T-cell (primary cell): ENCODE measurements at regions not wholly inside any gene's neighbourhood (a gene's known extent, or its start where the extent isn't known, plus 50 kb on each side); places are given as distances from the start of the nearest gene placed in this dataset.

Source experiments
- ATAC-seq, 4 experiments: fragments of 200-7000 bp in 3 of 4; fragments of 150-1000 bp in 1 of 4; cut with Tn5 transposase; replicated peaks in 1 of 4; 1 replicate in 3 of 4; 2 replicates in 1 of 4; pipeline ENCODE4 v1.10.0; 2021; ENCODE audit warnings: moderate library complexity in 3 of 4, mild to moderate bottlenecking in 2 of 4, moderate number of reproducible peaks in 1 of 4
- CTCF ChIA-PET, 2 donors: fragments of 300-600 bp; sonication (Branson Sonifier 250); formaldehyde crosslinking; loops; one replicate each; lab custom pipeline; 2022; ENCODE audit warnings: antibody characterized with exemption in 2 of 2; lab: Charles Lee
- POLR2A ChIA-PET, 2 donors: fragments of 300-600 bp; sonication (Branson Sonifier 250); formaldehyde crosslinking; loops; one replicate each; lab custom pipeline; 2022; ENCODE audit warnings: antibody characterized with exemption in 2 of 2; lab: Charles Lee
- DNase-seq, 35 experiments: peaks; one replicate each; pipeline versions ENCODE4 v3.0.0 to v3.0.0-alpha.2; 2013 to 2023
- H3K27ac ChIP-seq: one replicate; pipeline ENCODE4 v1.5.1; 2013; ENCODE audit warnings: low read length
- H3K27me3 ChIP-seq, 2 experiments: replicated peaks in 1 of 2; 1 replicate in 1 of 2; 2 replicates in 1 of 2; pipeline versions ENCODE4 v1.6.1 to v1.7.0; 2013; ENCODE audit warnings: low read length in 1 of 2, mixed read lengths in 1 of 2; ENCODE audit not compliant: control insufficient read depth in 2 of 2, insufficient read depth in 2 of 2; ENCODE audit errors: extremely low read depth in 1 of 2
- H3K36me3 ChIP-seq, 2 donors: 1 replicate in 1 of 2; 2 replicates in 1 of 2; pipeline versions ENCODE4 v1.6.1 to v1.7.0; 2013; ENCODE audit warnings: low read length in 1 of 2; ENCODE audit not compliant: control insufficient read depth in 2 of 2, insufficient read depth in 1 of 2; ENCODE audit errors: extremely low read depth in 1 of 2
- H3K4me1 ChIP-seq, 2 experiments: 1 replicate in 1 of 2; 2 replicates in 1 of 2; pipeline versions ENCODE4 v1.6.1 to v1.7.0; 2013; ENCODE audit warnings: low read length in 2 of 2, mixed read lengths in 1 of 2; ENCODE audit not compliant: insufficient read depth in 2 of 2, control insufficient read depth in 1 of 2; ENCODE audit errors: extremely low read depth in 1 of 2
- H3K4me3 ChIP-seq, 2 donors: 1 replicate in 1 of 2; 2 replicates in 1 of 2; pipeline versions ENCODE4 v1.5.1 to v1.7.0; 2013; ENCODE audit warnings: mild to moderate bottlenecking in 2 of 2, low read length in 1 of 2, moderate library complexity in 1 of 2; ENCODE audit not compliant: control insufficient read depth in 1 of 2; ENCODE audit errors: extremely low read depth in 1 of 2
- H3K9me3 ChIP-seq: 2 replicates; pipeline ENCODE4 v1.7.0; 2013
- H3K27ac Mint-ChIP-seq, 2 donors: one replicate each; pipeline ENCODE4 v1.8.0; 2020 to 2021; ENCODE audit warnings: mild to moderate bottlenecking in 2 of 2, mixed read lengths in 2 of 2
- H3K27me3 Mint-ChIP-seq, 2 donors: one replicate each; pipeline ENCODE4 v1.8.0; 2021 to 2022; ENCODE audit warnings: mixed read lengths in 2 of 2
- H3K36me3 Mint-ChIP-seq: one replicate; pipeline ENCODE4 v1.8.0; 2021; ENCODE audit warnings: mixed read lengths
- H3K4me1 Mint-ChIP-seq, 3 donors: one replicate each; pipeline ENCODE4 v1.8.0; 2020 to 2022; ENCODE audit warnings: mixed read lengths in 3 of 3, mild to moderate bottlenecking in 1 of 3
- H3K4me3 Mint-ChIP-seq, 3 donors: one replicate each; pipeline ENCODE4 v1.8.0; 2020 to 2022; ENCODE audit warnings: mild to moderate bottlenecking in 3 of 3, mixed read lengths in 3 of 3, moderate library complexity in 3 of 3
- H3K9me3 Mint-ChIP-seq, 3 donors: one replicate each; pipeline ENCODE4 v1.8.0; 2020 to 2022; ENCODE audit warnings: mixed read lengths in 3 of 3
- WGBS: methylation state at CpG from one replicate; pipeline ENCODE4 v1.1.5; 2013; ENCODE audit warnings: missing lambda C conversion rate; ENCODE audit not compliant: insufficient coverage; 5-methylcytosine and 5-hydroxymethylcytosine counted together

- ATAC-seq (no peak), DNase-seq (no peak)
- Mint-ChIP-seq H3K27me3 (peaks cover 0 to 6% of the 10 kb centered on the region in 2 donors), H3K9me3 (peaks cover 0 to 3% (median 0%) of the 10 kb centered on the region in 3 donors), H3K27ac (no peak overlapping the region), H3K4me1 (no peaks in the 10 kb centered on the region), H3K4me3 (no peak overlapping the region), H3K36me3 (no peaks in the 10 kb centered on the region)
- H3K4me1 ChIP-seq: no peaks in the 10 kb centered on the region
- CTCF ChIA-PET: no interaction called here
- H3K27ac ChIP-seq: no peak overlapping the region
- no peaks in the 10 kb centered on the region for H3K9me3 ChIP-seq
- H3K4me3 ChIP-seq: no peak overlapping the region
- POLR2A ChIA-PET: no interaction called here
- H3K36me3 ChIP-seq: no peaks in the 10 kb centered on the region
- H3K27me3 ChIP-seq: no peaks in the 10 kb centered on the region
- WGBS: 20% methylated on average over 3 of the region's 4 CpGs
These were observed 108.4 kb downstream of the BLID start for GRCh38 chr11:122007601-122008071.

GRCh38 chr11:122004446-122004845 is 111.6 kb downstream of the BLID start:
- peaks cover 0 to under 1% (median 0%) of the 10 kb centered on the region in 3 donors for H3K9me3 Mint-ChIP-seq
- ATAC-seq (no peak), DNase-seq (no peak)
- Histone ChIP-seq H3K27ac (no peak overlapping the region), H3K36me3 (no peaks in the 10 kb centered on the region), H3K4me1 (no peaks in the 10 kb centered on the region), H3K4me3 (no peak overlapping the region), H3K9me3 (no peaks in the 10 kb centered on the region), H3K27me3 (no peaks in the 10 kb centered on the region)
- no peaks in the 10 kb centered on the region for H3K36me3 Mint-ChIP-seq
- no peak overlapping the region for H3K27ac Mint-ChIP-seq
- H3K4me3 Mint-ChIP-seq: no peak overlapping the region
- no peaks in the 10 kb centered on the region for H3K4me1 Mint-ChIP-seq
- ChIA-PET CTCF (no interaction called here), POLR2A (no interaction called here)
- H3K27me3 Mint-ChIP-seq: peaks cover 0 to under 1% of the 10 kb centered on the region in 2 donors
- WGBS: no CpG with 5 or more reads among the region's 1 CpG

GRCh38 chr11:122002926-122003325 is 113.1 kb downstream of the BLID start:
- no CpG with 5 or more reads among the region's 1 CpG for WGBS

GRCh38 chr11:122002047-122002446 is 114.0 kb downstream of the BLID start:
- CTCF ChIA-PET: no interaction called here

More at GRCh38 chr11:122002926-122003325, 113.1 kb downstream of the BLID start:
- H3K27me3 ChIP-seq: no peaks in the 10 kb centered on the region
- no peak for DNase-seq
- Mint-ChIP-seq H3K27me3 (no peaks in the 10 kb centered on the region), H3K4me3 (no peak overlapping the region), H3K27ac (no peak overlapping the region), H3K4me1 (no peaks in the 10 kb centered on the region), H3K9me3 (no peaks in the 10 kb centered on the region), H3K36me3 (no peaks in the 10 kb centered on the region)
- CTCF ChIA-PET: no interaction called here
- H3K4me3 ChIP-seq: no peak overlapping the region
- H3K27ac ChIP-seq: no peak overlapping the region
- POLR2A ChIA-PET: no interaction called here
- no peak for ATAC-seq
- H3K9me3 ChIP-seq: no peaks in the 10 kb centered on the region
- H3K36me3 ChIP-seq: no peaks in the 10 kb centered on the region
- H3K4me1 ChIP-seq: no peaks in the 10 kb centered on the region

GRCh38 chr11:121999651-122000050 is 116.4 kb downstream of the BLID start:
- ATAC-seq: no peak
- H3K4me3 ChIP-seq: no peak overlapping the region
- no peaks in the 10 kb centered on the region for H3K36me3 Mint-ChIP-seq
- H3K27ac Mint-ChIP-seq: no peak overlapping the region
- peaks cover 0 to 1% (median under 1%) of the 10 kb centered on the region in 3 donors for H3K9me3 Mint-ChIP-seq
- ChIA-PET CTCF (no interaction called here), POLR2A (no interaction called here)
- no peaks in the 10 kb centered on the region for H3K4me1 Mint-ChIP-seq
- no CpG with 5 or more reads among the region's 2 CpGs for WGBS
- DNase-seq: no peak
- H3K4me1 ChIP-seq: no peaks in the 10 kb centered on the region
- no peak overlapping the region for H3K4me3 Mint-ChIP-seq
- H3K27ac ChIP-seq: no peak overlapping the region
- no peaks in the 10 kb centered on the region for H3K27me3 ChIP-seq
- H3K9me3 ChIP-seq: no peaks in the 10 kb centered on the region
- H3K27me3 Mint-ChIP-seq: no peaks in the 10 kb centered on the region
- H3K36me3 ChIP-seq: no peaks in the 10 kb centered on the region

More at GRCh38 chr11:122002047-122002446, 114.0 kb downstream of the BLID start:
- no peak for DNase-seq
- Mint-ChIP-seq H3K4me3 (no peak overlapping the region), H3K27ac (no peak overlapping the region), H3K36me3 (no peaks in the 10 kb centered on the region), H3K27me3 (no peaks in the 10 kb centered on the region), H3K9me3 (no peaks in the 10 kb centered on the region), H3K4me1 (no peaks in the 10 kb centered on the region)
- Histone ChIP-seq H3K27me3 (no peaks in the 10 kb centered on the region), H3K4me1 (no peaks in the 10 kb centered on the region), H3K36me3 (no peaks in the 10 kb centered on the region), H3K4me3 (no peak overlapping the region), H3K27ac (no peak overlapping the region), H3K9me3 (no peaks in the 10 kb centered on the region)
- no peak for ATAC-seq
- WGBS: no CpG with 5 or more reads among the region's 1 CpG
- POLR2A ChIA-PET: no interaction called here

GRCh38 chr11:121996574-121996973 is 119.4 kb downstream of the BLID start:
- Mint-ChIP-seq H3K4me1 (no peaks in the 10 kb centered on the region), H3K4me3 (no peak overlapping the region), H3K27ac (no peak overlapping the region), H3K27me3 (no peaks in the 10 kb centered on the region), H3K36me3 (no peaks in the 10 kb centered on the region), H3K9me3 (peaks cover 0 to 9% (median 8%) of the 10 kb centered on the region in 3 donors)
- H3K36me3 ChIP-seq: no peaks in the 10 kb centered on the region
- ATAC-seq (no peak), DNase-seq (no peak)
- H3K27ac ChIP-seq: no peak overlapping the region
- ChIA-PET POLR2A (interaction anchor here in 1 of 2 donors (0.5 kb wide), 1 partner anchor 1115 kb away, joined by 6 read pairs; no protein-coding TSS in a partner anchor), CTCF (no interaction called here)
- no peaks in the 10 kb centered on the region for H3K4me1 ChIP-seq
- H3K9me3 ChIP-seq: no peaks in the 10 kb centered on the region
- 89% methylated on average over 1 of the region's 1 CpG for WGBS
- H3K27me3 ChIP-seq: peaks cover 0 to 3% of the 10 kb centered on the region in 2 experiments
- no peak overlapping the region for H3K4me3 ChIP-seq

- Histone ChIP-seq H3K4me1 (no peaks in the 10 kb centered on the region), H3K36me3 (no peaks in the 10 kb centered on the region), H3K9me3 (no peaks in the 10 kb centered on the region), H3K4me3 (no peak overlapping the region), H3K27ac (no peak overlapping the region), H3K27me3 (no peaks in the 10 kb centered on the region)
- ChIA-PET POLR2A (interaction anchor here (0.6 to 0.7 kb wide), 2 partner anchors 7 to 47 kb away, joined by 5 to 8 read pairs; no protein-coding TSS in a partner anchor), CTCF (no interaction called here)
- no peak overlapping the region for H3K27ac Mint-ChIP-seq
- H3K4me1 Mint-ChIP-seq: no peaks in the 10 kb centered on the region
- no peak for DNase-seq
- ATAC-seq: no peak
- WGBS: no CpG with 5 or more reads among the region's 3 CpGs
- peaks cover 0 to 11% of the 10 kb centered on the region in 2 donors for H3K27me3 Mint-ChIP-seq
- H3K36me3 Mint-ChIP-seq: no peaks in the 10 kb centered on the region
- peaks cover 0 to 3% (median 0%) of the 10 kb centered on the region in 3 donors for H3K9me3 Mint-ChIP-seq
- H3K4me3 Mint-ChIP-seq: no peak overlapping the region
These were observed 132.1 kb downstream of the BLID start for GRCh38 chr11:121983901-121984300.
